ENCODE measurements at regions not wholly inside any gene's neighbourhood (a gene's known extent, or its start where the extent isn't known, plus 50 kb on each side); places are given as distances from the start of the nearest gene placed in this dataset.

GRCh38 chr2:145875016-145875415, 1355.1 kb upstream of the ZEB2 start:
- intact Hi-C loops (cut with micrococcal nuclease; ENCODE audit: unreplicated experiment), result no loop called here
- no peak for TF ChIP-seq EZH2 (IDR thresholded peaks at IDR 0.05; ENCODE audit: borderline replicate concordance, low read depth, low read length, poor library complexity, severe bottlenecking)
- TF ChIP-seq, protein P1, sequence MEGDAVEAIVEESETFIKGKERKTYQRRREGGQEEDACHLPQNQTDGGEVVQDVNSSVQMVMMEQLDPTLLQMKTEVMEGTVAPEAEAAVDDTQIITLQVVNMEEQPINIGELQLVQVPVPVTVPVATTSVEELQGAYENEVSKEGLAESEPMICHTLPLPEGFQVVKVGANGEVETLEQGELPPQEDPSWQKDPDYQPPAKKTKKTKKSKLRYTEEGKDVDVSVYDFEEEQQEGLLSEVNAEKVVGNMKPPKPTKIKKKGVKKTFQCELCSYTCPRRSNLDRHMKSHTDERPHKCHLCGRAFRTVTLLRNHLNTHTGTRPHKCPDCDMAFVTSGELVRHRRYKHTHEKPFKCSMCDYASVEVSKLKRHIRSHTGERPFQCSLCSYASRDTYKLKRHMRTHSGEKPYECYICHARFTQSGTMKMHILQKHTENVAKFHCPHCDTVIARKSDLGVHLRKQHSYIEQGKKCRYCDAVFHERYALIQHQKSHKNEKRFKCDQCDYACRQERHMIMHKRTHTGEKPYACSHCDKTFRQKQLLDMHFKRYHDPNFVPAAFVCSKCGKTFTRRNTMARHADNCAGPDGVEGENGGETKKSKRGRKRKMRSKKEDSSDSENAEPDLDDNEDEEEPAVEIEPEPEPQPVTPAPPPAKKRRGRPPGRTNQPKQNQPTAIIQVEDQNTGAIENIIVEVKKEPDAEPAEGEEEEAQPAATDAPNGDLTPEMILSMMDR (conservative IDR thresholded peaks at IDR 0.05; ENCODE audit: low read depth, low read length), result no peak
- CTCF ChIA-PET, result no interaction called here
- Histone ChIP-seq H3K4me3 (ENCODE audit: low read depth, low read length, poor library complexity, severe bottlenecking) (no peak overlapping the region), H3K27ac (ENCODE audit: low read depth, low read length, poor library complexity, severe bottlenecking) (no peak overlapping the region), H3K9me3 (ENCODE audit: low read depth, low read length, poor library complexity, severe bottlenecking) (no peaks in the 10 kb centered on the region), H3K36me3 (ENCODE audit: insufficient read depth, low read length, poor library complexity, severe bottlenecking) (no peaks in the 10 kb centered on the region), H3K4me1 (ENCODE audit: insufficient read depth, low read length, poor library complexity, severe bottlenecking) (no peaks in the 10 kb centered on the region), H3K27me3 (replicated peaks; ENCODE audit: insufficient read depth, low read depth, low read length, poor library complexity) (no peaks in the 10 kb centered on the region)
- POLR2A ChIA-PET (ENCODE audit: low non-redundant PET), result no interaction called here
- no peak for DNase-seq (ENCODE audit: low spot score)
- no TSS peak for BruUV-seq (replicated peaks)

- no peaks in the 10 kb centered on the region for H3K27me3 ChIP-seq (replicated peaks; ENCODE audit: insufficient read depth, low read depth, low read length, poor library complexity)
- no peak for DNase-seq (ENCODE audit: low spot score)
- intact Hi-C loops (cut with micrococcal nuclease; ENCODE audit: unreplicated experiment), result no loop called here
- no peaks in the 10 kb centered on the region for H3K9me3 ChIP-seq (ENCODE audit: low read depth, low read length, poor library complexity, severe bottlenecking)
- no TSS peak for BruUV-seq (replicated peaks)
- CTCF ChIA-PET, result no interaction called here
- H3K36me3 ChIP-seq (ENCODE audit: insufficient read depth, low read length, poor library complexity, severe bottlenecking), result no peaks in the 10 kb centered on the region
- no peaks in the 10 kb centered on the region for H3K4me1 ChIP-seq (ENCODE audit: insufficient read depth, low read length, poor library complexity, severe bottlenecking)
- H3K4me3 ChIP-seq (ENCODE audit: low read depth, low read length, poor library complexity, severe bottlenecking), result no peak overlapping the region
- no peak overlapping the region for H3K27ac ChIP-seq (ENCODE audit: low read depth, low read length, poor library complexity, severe bottlenecking)
- no peak for TF ChIP-seq EZH2 (IDR thresholded peaks at IDR 0.05; ENCODE audit: borderline replicate concordance, low read depth, low read length, poor library complexity, severe bottlenecking)
- TF ChIP-seq, protein P1 (conservative IDR thresholded peaks at IDR 0.05; ENCODE audit: low read depth, low read length), result no peak
- POLR2A ChIA-PET (ENCODE audit: low non-redundant PET), result no interaction called here
Measured at GRCh38 chr2:145874466-145874865, 1354.5 kb upstream of the ZEB2 start.

- H3K4me3 ChIP-seq (ENCODE audit: low read depth, low read length, poor library complexity, severe bottlenecking), result no peak overlapping the region
- H3K4me1 ChIP-seq (ENCODE audit: insufficient read depth, low read length, poor library complexity, severe bottlenecking), result no peaks in the 10 kb centered on the region
- H3K9me3 ChIP-seq (ENCODE audit: low read depth, low read length, poor library complexity, severe bottlenecking), result no peaks in the 10 kb centered on the region
- no peak overlapping the region for H3K27ac ChIP-seq (ENCODE audit: low read depth, low read length, poor library complexity, severe bottlenecking)
- POLR2A ChIA-PET (ENCODE audit: low non-redundant PET), result no interaction called here
- DNase-seq (ENCODE audit: low spot score), result no peak
- BruUV-seq (replicated peaks), result no TSS peak
- TF ChIP-seq EZH2 (IDR thresholded peaks at IDR 0.05; ENCODE audit: borderline replicate concordance, low read depth, low read length, poor library complexity, severe bottlenecking), result no peak
- TF ChIP-seq, protein P1 (conservative IDR thresholded peaks at IDR 0.05; ENCODE audit: low read depth, low read length), result no peak
- intact Hi-C loops (cut with micrococcal nuclease; ENCODE audit: unreplicated experiment), result no loop called here
- CTCF ChIA-PET, result no interaction called here
- no peaks in the 10 kb centered on the region for H3K36me3 ChIP-seq (ENCODE audit: insufficient read depth, low read length, poor library complexity, severe bottlenecking)
- H3K27me3 ChIP-seq (replicated peaks; ENCODE audit: insufficient read depth, low read depth, low read length, poor library complexity), result no peaks in the 10 kb centered on the region
Measured at GRCh38 chr2:145864501-145864900, 1344.6 kb upstream of the ZEB2 start.
